ENCODE measurements at regions not wholly inside any gene's neighbourhood (a gene's known extent, or its start where the extent isn't known, plus 50 kb on each side); places are given as distances from the start of the nearest gene placed in this dataset.

GRCh38 chr4:120236873-120237272, 170.2 kb upstream of the MAD2L1 start:
- no peak for TF ChIP-seq POLR2A (IDR thresholded peaks at IDR 0.05; ENCODE audit: low read length)
- TF ChIP-seq GATA1 (IDR thresholded peaks at IDR 0.05; ENCODE audit: low read depth, low read length): no peak
